ENCODE measurements at regions not wholly inside any gene's neighbourhood (a gene's known extent, or its start where the extent isn't known, plus 50 kb on each side); places are given as distances from the start of the nearest gene placed in this dataset.

GRCh38 chr5:88606626-88607025 is 276.4 kb downstream of the MEF2C start:
- Histone ChIP-seq H4K5ac (ENCODE audit: insufficient read length, low read depth, low read length) (no peak overlapping the region), H2BK20ac (ENCODE audit: low read length) (no peak overlapping the region), H3K79me2 (ENCODE audit: control insufficient read depth in 1 of 2, insufficient read depth in 2 of 2, low read length in 2 of 2) (no peaks in the 10 kb centered on the region), H3K4me3 (ENCODE audit: extremely low read depth in 1 of 4, insufficient read depth in 2 of 4, low read depth in 3 of 4, low read length in 4 of 4) (no peak overlapping the region), H2BK5ac (ENCODE audit: low read depth, low read length) (no peak overlapping the region), H3K9ac (replicated peaks in 1 of 4; ENCODE audit: extremely low read depth in 1 of 4, low read depth in 3 of 4, low read length in 3 of 4) (no peak overlapping the region), H2BK120ac (replicated peaks; ENCODE audit: low read depth, low read length) (no peak overlapping the region), H3K27me3 (replicated peaks in 1 of 4; ENCODE audit: control insufficient read depth in 3 of 4, extremely low read depth in 1 of 4, insufficient read depth in 3 of 4, low read length in 3 of 4) (no peaks in the 10 kb centered on the region), H2BK15ac (ENCODE audit: low read length) (no peak overlapping the region), H2AFZ (ENCODE audit: low read length) (no peak overlapping the region), H4K20me1 (replicated peaks in 1 of 2; ENCODE audit: control insufficient read depth in 1 of 2, insufficient read depth in 2 of 2, low read length in 2 of 2) (no peaks in the 10 kb centered on the region), H3K23ac (ENCODE audit: insufficient read length) (no peak overlapping the region), H3K9me3 (ENCODE audit: insufficient read depth in 2 of 2, low read depth in 1 of 2, low read length in 1 of 2) (no peaks in the 10 kb centered on the region), H3K79me1 (ENCODE audit: low read depth, low read length) (no peaks in the 10 kb centered on the region), H2AK5ac (ENCODE audit: low read depth, low read length) (no peak overlapping the region), H3K4ac (replicated peaks; ENCODE audit: insufficient read length, low read depth, low read length) (no peak overlapping the region), H2BK12ac (ENCODE audit: low read depth, low read length) (no peak overlapping the region), H3K4me2 (ENCODE audit: insufficient read depth in 1 of 2, low read depth in 2 of 2, low read length in 2 of 2) (no peak overlapping the region), H3K18ac (ENCODE audit: extremely low read depth, low read length) (no peak overlapping the region), H3K14ac (ENCODE audit: insufficient read length) (no peak overlapping the region), H3K36me3 (ENCODE audit: control insufficient read depth in 2 of 4, insufficient read depth in 4 of 4, low read length in 3 of 4) (no peaks in the 10 kb centered on the region), H4K91ac (replicated peaks; ENCODE audit: insufficient read length, low read length) (no peak overlapping the region), H3K56ac (replicated peaks; ENCODE audit: insufficient read length, low read depth, low read length) (no peak overlapping the region), H3K27ac (ENCODE audit: low read depth, low read length) (no peak overlapping the region), H4K8ac (ENCODE audit: extremely low read depth, insufficient read depth, low read length) (no peak overlapping the region), H3K23me2 (ENCODE audit: low read depth, low read length) (no peaks in the 10 kb centered on the region), H3K4me1 (replicated peaks in 1 of 4; ENCODE audit: control insufficient read depth in 3 of 4, insufficient read depth in 4 of 4, low read length in 3 of 4) (no peaks in the 10 kb centered on the region)
- 91% methylated on average over 5 of the region's 5 CpGs; no CpG with 5 or more reads in 1 of the 2 experiments for WGBS, 2 experiments (ENCODE audit: extremely low coverage in 1 of 2, insufficient coverage in 1 of 2, insufficient read length in 1 of 2, insufficient replicate concordance in 2 of 2, low coverage in 1 of 2, low lambda C conversion rate in 2 of 2, missing lambda C conversion rate in 1 of 2)
- ChIA-PET POLR2A (ENCODE audit: partially characterized antibody) (no interaction called here), CTCF (ENCODE audit: partially characterized antibody) (no interaction called here)
- DNase-seq (ENCODE audit: low read depth in 1 of 2, low spot score in 2 of 2) (no peak), FAIRE-seq (no peak)
- TF ChIP-seq NRF1 (IDR thresholded peaks at IDR 0.05; ENCODE audit: low read depth, low read length) (no peak), HDAC2 (IDR thresholded peaks at IDR 0.05; ENCODE audit: borderline replicate concordance in 1 of 2, low read depth in 2 of 2, low read length in 2 of 2) (no peak)
